GM12874 (cell line): ENCODE measurements at regions not wholly inside any gene's neighbourhood (a gene's known extent, or its start where the extent isn't known, plus 50 kb on each side); places are given as distances from the start of the nearest gene placed in this dataset.

Experiments
- CTCF ChIP-seq: IDR thresholded peaks from 2 replicates; pipeline ENCODE4 v1.5.1; 2011; ENCODE audit warnings: low read depth, mild to moderate bottlenecking, control low read depth, low read length, moderate library complexity; ENCODE audit not compliant: insufficient read depth

- TF ChIP-seq CTCF, result no peak
These were observed 228.8 kb downstream of the GATA3 start for GRCh38 chr10:8283166-8283905.

- TF ChIP-seq CTCF, result no peak
These were observed 229.5 kb downstream of the GATA3 start for GRCh38 chr10:8283986-8284385.

GRCh38 chr10:8288600-8288999, 234.1 kb downstream of the GATA3 start:
- TF ChIP-seq CTCF, result no peak

GRCh38 chr10:8289186-8289924, 234.9 kb downstream of the GATA3 start:
- TF ChIP-seq CTCF, result no peak

GRCh38 chr10:8294779-8295178, 240.3 kb downstream of the GATA3 start:
- TF ChIP-seq CTCF, result no peak

- no peak for TF ChIP-seq CTCF
These were observed 240.8 kb downstream of the GATA3 start for GRCh38 chr10:8295311-8295710.

GRCh38 chr10:8296090-8296733, 241.7 kb downstream of the GATA3 start:
- TF ChIP-seq CTCF, result no peak
